ACC112 (cell line): ENCODE measurements at regions not wholly inside any gene's neighbourhood (a gene's known extent, or its start where the extent isn't known, plus 50 kb on each side); places are given as distances from the start of the nearest gene placed in this dataset.
"Not testable (repeated sequence)": the region's sequence is repeated elsewhere in the genome, so short reads cannot be mapped to it uniquely, and the experiment has no call there.

Experiments used
- H2AFZ ChIP-seq: fragments of 200-600 bp; sonication (generic); one replicate; pipeline ENCODE4 v1.6.0; 2017; ENCODE audit warnings: antibody characterized with exemption, low read length; ENCODE audit not compliant: unreplicated experiment
- H3K27ac ChIP-seq: fragments of 200-600 bp; sonication (generic); 2 replicates; pipeline ENCODE4 v1.5.1; 2014; ENCODE audit warnings: low read depth, mild to moderate bottlenecking, antibody characterized with exemption, low read length, moderate library complexity
- H3K27me3 ChIP-seq: fragments of 200-600 bp; sonication (generic); 2 replicates; pipeline ENCODE4 v1.6.1; 2014; ENCODE audit warnings: mild to moderate bottlenecking, antibody characterized with exemption, low read length, moderate library complexity, mixed read lengths; ENCODE audit not compliant: insufficient read depth
- H3K36me3 ChIP-seq: fragments of 200-600 bp; sonication (generic); 2 replicates; pipeline ENCODE4 v1.6.1; 2016; ENCODE audit warnings: mild to moderate bottlenecking, antibody characterized with exemption, low read length, moderate library complexity, mixed read lengths; ENCODE audit not compliant: insufficient read depth
- H3K4me1 ChIP-seq: fragments of 200-600 bp; sonication (generic); one replicate; pipeline ENCODE4 v1.6.1; 2016; ENCODE audit warnings: low read length, mixed read lengths; ENCODE audit not compliant: insufficient read depth, unreplicated experiment, control insufficient read depth
- H3K4me3 ChIP-seq: fragments of 200-600 bp; sonication (generic); 2 replicates; pipeline ENCODE4 v1.5.1; 2014; ENCODE audit warnings: mild to moderate bottlenecking, low read depth, low read length
- H3K79me2 ChIP-seq: fragments of 200-600 bp; sonication (generic); one replicate; pipeline ENCODE4 v1.6.0; 2016; ENCODE audit warnings: low read length; ENCODE audit not compliant: control insufficient read depth, unreplicated experiment, insufficient read depth

- H3K27ac ChIP-seq: no peak overlapping the region
- no peak overlapping the region for H2AFZ ChIP-seq
- H3K4me3 ChIP-seq: no peak overlapping the region
- no peaks in the 10 kb centered on the region for H3K79me2 ChIP-seq
- peaks cover 20% of the 10 kb centered on the region for H3K27me3 ChIP-seq
- H3K4me1 ChIP-seq: peaks cover 13% of the 10 kb centered on the region
- H3K36me3 ChIP-seq: no peaks in the 10 kb centered on the region
Measured at GRCh38 chr11:34001557-34002064, 49.9 kb upstream of the CAPRIN1 start.

GRCh38 chr11:33999393-33999792, 52.1 kb upstream of the CAPRIN1 start:
- H3K27me3 ChIP-seq: peaks cover 4% of the 10 kb centered on the region; the same call in 1 of the 2 replicates
- H3K4me3 ChIP-seq: no peak overlapping the region
- H2AFZ ChIP-seq: no peak overlapping the region
- no peaks in the 10 kb centered on the region for H3K36me3 ChIP-seq
- no peak overlapping the region for H3K27ac ChIP-seq
- H3K4me1 ChIP-seq: peaks cover 13% of the 10 kb centered on the region
- H3K79me2 ChIP-seq: no peaks in the 10 kb centered on the region

- Histone ChIP-seq H3K4me3 (peak overlapping the region; percentile 73), H3K4me1 (peaks cover 13% of the 10 kb centered on the region), H2AFZ (peak overlapping the region; percentile 66)
Measured at GRCh38 chr11:33997584-33998251, 53.8 kb upstream of the CAPRIN1 start.

GRCh38 chr11:33996498-33997454, 54.8 kb upstream of the CAPRIN1 start:
- H3K27me3 ChIP-seq: 0 out of 2 replicates have a peak, but pooled peaks cover 4% of the 10 kb centered on the region
- H2AFZ ChIP-seq: peak overlapping the region; percentile 66
- peaks cover 13% of the 10 kb centered on the region for H3K4me1 ChIP-seq
- H3K27ac ChIP-seq: no peak overlapping the region
- no peaks in the 10 kb centered on the region for H3K79me2 ChIP-seq
- peak overlapping the region; percentile 73 for H3K4me3 ChIP-seq
- no peaks in the 10 kb centered on the region for H3K36me3 ChIP-seq

More at GRCh38 chr11:33997584-33998251, 53.8 kb upstream of the CAPRIN1 start:
- Histone ChIP-seq H3K27ac (no peak overlapping the region), H3K36me3 (no peaks in the 10 kb centered on the region), H3K27me3 (peaks cover 4% of the 10 kb centered on the region; the same call in 1 of the 2 replicates), H3K79me2 (no peaks in the 10 kb centered on the region)

GRCh38 chr11:33994937-33995336, 56.6 kb upstream of the CAPRIN1 start:
- no peaks in the 10 kb centered on the region for H3K36me3 ChIP-seq
- H3K4me3 ChIP-seq: no peak overlapping the region
- H3K27me3 ChIP-seq: 0 out of 2 replicates have a peak, but pooled peaks cover 4% of the 10 kb centered on the region
- H3K27ac ChIP-seq: no peak overlapping the region
- H3K79me2 ChIP-seq: no peaks in the 10 kb centered on the region
- H2AFZ ChIP-seq: no peak overlapping the region
- peaks cover 13% of the 10 kb centered on the region for H3K4me1 ChIP-seq

GRCh38 chr11:33991136-33991535, 60.4 kb upstream of the CAPRIN1 start:
- H3K27me3 ChIP-seq, H3K4me1 ChIP-seq, H3K4me3 ChIP-seq, H2AFZ ChIP-seq, H3K79me2 ChIP-seq, H3K36me3 ChIP-seq, H3K27ac ChIP-seq: not testable (repeated sequence)

GRCh38 chr11:33990131-33990530, 61.4 kb upstream of the CAPRIN1 start:
- not testable (repeated sequence) for H3K27me3 ChIP-seq, H3K36me3 ChIP-seq

GRCh38 chr11:33989461-33989860, 62.1 kb upstream of the CAPRIN1 start:
- Histone ChIP-seq H3K4me1 (no peaks in the 10 kb centered on the region), H3K79me2 (no peaks in the 10 kb centered on the region), H2AFZ (no peak overlapping the region), H3K27ac (no peak overlapping the region), H3K27me3 (no peaks in the 10 kb centered on the region), H3K4me3 (no peak overlapping the region), H3K36me3 (no peaks in the 10 kb centered on the region)

More at GRCh38 chr11:33990131-33990530, 61.4 kb upstream of the CAPRIN1 start:
- not testable (repeated sequence) for H3K4me3 ChIP-seq, H3K27ac ChIP-seq, H2AFZ ChIP-seq, H3K79me2 ChIP-seq, H3K4me1 ChIP-seq

- H3K4me1 ChIP-seq: no peaks in the 10 kb centered on the region
- no peaks in the 10 kb centered on the region for H3K79me2 ChIP-seq
- H3K36me3 ChIP-seq: no peaks in the 10 kb centered on the region
- no peak overlapping the region for H3K4me3 ChIP-seq
- H3K27me3 ChIP-seq: no peaks in the 10 kb centered on the region
- no peak overlapping the region for H2AFZ ChIP-seq
- H3K27ac ChIP-seq: no peak overlapping the region
Measured at GRCh38 chr11:33988586-33989370, 62.8 kb upstream of the CAPRIN1 start.

GRCh38 chr11:33987975-33988580, 63.5 kb upstream of the CAPRIN1 start:
- no peak overlapping the region for H2AFZ ChIP-seq
- H3K4me3 ChIP-seq: no peak overlapping the region
- no peaks in the 10 kb centered on the region for H3K79me2 ChIP-seq
- H3K4me1 ChIP-seq: no peaks in the 10 kb centered on the region
- no peaks in the 10 kb centered on the region for H3K27me3 ChIP-seq
- no peaks in the 10 kb centered on the region for H3K36me3 ChIP-seq
- H3K27ac ChIP-seq: no peak overlapping the region
